ENCODE measurements at regions not wholly inside any gene's neighbourhood (a gene's known extent, or its start where the extent isn't known, plus 50 kb on each side); places are given as distances from the start of the nearest gene placed in this dataset.
"Not testable (repeated sequence)": the region's sequence is repeated elsewhere in the genome, so short reads cannot be mapped to it uniquely, and the experiment has no call there.

GRCh38 chr5:60517094-60517694 is 182.8 kb downstream of the DEPDC1B start:
- no peak for DNase-seq

- no peak for DNase-seq
These were observed 183.3 kb downstream of the DEPDC1B start for GRCh38 chr5:60516688-60517087.

- no peak for DNase-seq
These were observed 185.8 kb downstream of the DEPDC1B start for GRCh38 chr5:60514152-60514551.

- no peak for DNase-seq
These were observed 187.8 kb downstream of the DEPDC1B start for GRCh38 chr5:60512117-60512516.

- DNase-seq, result no peak
These were observed 189.3 kb downstream of the DEPDC1B start for GRCh38 chr5:60510663-60511062.

- DNase-seq, result no peak
These were observed 189.9 kb downstream of the DEPDC1B start for GRCh38 chr5:60510049-60510448.

- no peak for DNase-seq
These were observed 190.4 kb downstream of the DEPDC1B start for GRCh38 chr5:60509519-60509918.

GRCh38 chr5:60507687-60508086 is 192.3 kb downstream of the DEPDC1B start:
- DNase-seq, result no peak

GRCh38 chr5:60505373-60506171 is 194.4 kb downstream of the DEPDC1B start:
- no peak for DNase-seq

GRCh38 chr5:60504342-60504741 is 195.6 kb downstream of the DEPDC1B start:
- DNase-seq, result no peak

- no peak for DNase-seq
These were observed 196.2 kb downstream of the DEPDC1B start for GRCh38 chr5:60503771-60504170.

GRCh38 chr5:60497706-60498500 is 202.1 kb downstream of the DEPDC1B start:
- no peak for DNase-seq

GRCh38 chr5:60495644-60496520 is 204.1 kb downstream of the DEPDC1B start:
- DNase-seq, result peak; percentile 16

- DNase-seq, result no peak
These were observed 205.3 kb downstream of the DEPDC1B start for GRCh38 chr5:60494635-60495034.

GRCh38 chr5:60494144-60494543 is 205.8 kb downstream of the DEPDC1B start:
- no peak for DNase-seq

GRCh38 chr5:60493372-60493771 is 206.6 kb downstream of the DEPDC1B start:
- no peak for DNase-seq

GRCh38 chr5:60492958-60493357 is 207.0 kb downstream of the DEPDC1B start:
- no peak for DNase-seq

- not testable (repeated sequence) for DNase-seq
These were observed 207.6 kb downstream of the DEPDC1B start for GRCh38 chr5:60492358-60492757.

- DNase-seq, result no peak
These were observed 209.3 kb downstream of the DEPDC1B start for GRCh38 chr5:60490597-60491166.

- no peak for DNase-seq
These were observed 210.1 kb downstream of the DEPDC1B start for GRCh38 chr5:60489856-60490255.

- DNase-seq, result no peak
These were observed 210.6 kb downstream of the DEPDC1B start for GRCh38 chr5:60489377-60489776.

- no peak for DNase-seq
These were observed 211.4 kb downstream of the DEPDC1B start for GRCh38 chr5:60488466-60489130.

Measured in NCI-H510A treated with DMSO at 0.1 percent for 48 hours (cell line).